Sigmoid colon (tissue), 6 donors: ENCODE measurements at regions not wholly inside any gene's neighbourhood (a gene's known extent, or its start where the extent isn't known, plus 50 kb on each side); places are given as distances from the start of the nearest gene placed in this dataset.
A peak's percentile ranks its signal among the peaks of the same experiment; 100 is the strongest.

Experiments used
- DNase-seq: peaks from one replicate; pipeline ENCODE4 v3.0.0-alpha.2; 2019
- H3K27ac ChIP-seq, 4 donors: fragments of 200-600 bp; sonication (generic); one replicate each; pipeline ENCODE4 v1.5.1; 2016 to 2019; ENCODE audit warnings: mild to moderate bottlenecking in 1 of 4
- H3K27me3 ChIP-seq, 3 donors: fragments of 200-600 bp; sonication (generic); one replicate each; pipeline ENCODE4 v1.5.1; 2019; ENCODE audit warnings: mild to moderate bottlenecking in 1 of 3
- H3K36me3 ChIP-seq, 4 donors: fragments of 200-600 bp; sonication (generic); one replicate each; pipeline ENCODE4 v1.5.1; 2016 to 2019
- H3K4me1 ChIP-seq, 4 donors: fragments of 200-600 bp; sonication (generic); one replicate each; pipeline ENCODE4 v1.5.1; 2017 to 2019
- H3K4me3 ChIP-seq, 4 donors: fragments of 200-600 bp; sonication (generic); one replicate each; pipeline ENCODE4 v1.5.1; 2017 to 2019; ENCODE audit warnings: mild to moderate bottlenecking in 2 of 4, moderate library complexity in 1 of 4
- H3K9me3 ChIP-seq, 4 donors: fragments of 200-600 bp in 3 of 4; sonication (generic) in 3 of 4; one replicate each; pipeline versions ENCODE4 v1.5.1 to v1.6.1; 2013 to 2019
- CTCF ChIP-seq, 4 experiments: fragments of 450-650 bp in 3 of 4; fragments of 200-600 bp in 1 of 4; IDR thresholded peaks; one replicate each; pipeline ENCODE4 v1.5.1; 2016 to 2019; ENCODE audit warnings: antibody characterized with exemption in 4 of 4, mild to moderate bottlenecking in 3 of 4, moderate library complexity in 2 of 4
- EP300 ChIP-seq, 4 donors: sonication (generic); formaldehyde crosslinking; IDR thresholded peaks; one replicate each; pipeline ENCODE4 v1.6.1; 2017; ENCODE audit warnings: antibody characterized with exemption in 4 of 4
- POLR2A ChIP-seq, 2 donors: fragments of 450-650 bp; IDR thresholded peaks; one replicate each; pipeline ENCODE4 v1.6.1; 2016; ENCODE audit warnings: antibody characterized with exemption in 2 of 2, mild to moderate bottlenecking in 2 of 2, moderate library complexity in 2 of 2
- POLR2AphosphoS5 ChIP-seq, 4 donors: sonication (generic); formaldehyde crosslinking; IDR thresholded peaks; one replicate each; pipeline ENCODE4 v1.6.1; 2017; ENCODE audit warnings: antibody characterized with exemption in 4 of 4
- WGBS, 2 donors: extraction: QIAGEN DNeasy Blood & Tissue Kit; methylation state at CpG; one replicate each; pipeline ENCODE4 v1.1.7; 2013; 5-methylcytosine and 5-hydroxymethylcytosine counted together
- intact Hi-C: fragments of 100-400 bp; cut with DNase I; formaldehyde crosslinking; loops from one replicate; pipeline ENCODE4 v1.15.1; 2023
- donor health status: healthy with polysubstance abuse.
- donor health status: healthy.

- DNase-seq, result no peak
- WGBS, 2 donors, result 92% methylated on average over 6 of the region's 6 CpGs
- Histone ChIP-seq H3K27me3 (no peaks in the 10 kb centered on the region), H3K27ac (peak overlapping the region in 2 of 4 donors; percentile 71 to 75), H3K36me3 (no peaks in the 10 kb centered on the region), H3K9me3 (no peaks in the 10 kb centered on the region), H3K4me3 (no peak overlapping the region), H3K4me1 (peaks cover 0 to 35% (median 20%) of the 10 kb centered on the region in 4 donors)
- intact Hi-C loops, result no loop called here
- TF ChIP-seq EP300 (IDR thresholded peaks at IDR 0.05), result no peak
- no peak for TF ChIP-seq CTCF (IDR thresholded peaks at IDR 0.05)
- TF ChIP-seq POLR2A (IDR thresholded peaks at IDR 0.05), result no peak
- TF ChIP-seq POLR2AphosphoS5 (IDR thresholded peaks at IDR 0.05), result no peak
These were observed 241.7 kb upstream of the GLI3 start for GRCh38 chr7:42478717-42479116.

GRCh38 chr7:42476255-42476654, 239.2 kb upstream of the GLI3 start:
- H3K4me1 ChIP-seq, result peaks cover 0 to 25% (median 20%) of the 10 kb centered on the region in 4 donors
- DNase-seq, result no peak
- WGBS, 2 donors, result 66 to 83% methylated on average over 2 of the region's 2 CpGs
- no peaks in the 10 kb centered on the region for H3K36me3 ChIP-seq
- H3K27ac ChIP-seq, result no peak overlapping the region
- no peaks in the 10 kb centered on the region for H3K27me3 ChIP-seq
- TF ChIP-seq POLR2A (IDR thresholded peaks at IDR 0.05) (no peak), EP300 (IDR thresholded peaks at IDR 0.05) (no peak), POLR2AphosphoS5 (IDR thresholded peaks at IDR 0.05) (no peak), CTCF (IDR thresholded peaks at IDR 0.05) (no peak)
- no peaks in the 10 kb centered on the region for H3K9me3 ChIP-seq
- no peak overlapping the region for H3K4me3 ChIP-seq
- intact Hi-C loops, result no loop called here

DNA sequence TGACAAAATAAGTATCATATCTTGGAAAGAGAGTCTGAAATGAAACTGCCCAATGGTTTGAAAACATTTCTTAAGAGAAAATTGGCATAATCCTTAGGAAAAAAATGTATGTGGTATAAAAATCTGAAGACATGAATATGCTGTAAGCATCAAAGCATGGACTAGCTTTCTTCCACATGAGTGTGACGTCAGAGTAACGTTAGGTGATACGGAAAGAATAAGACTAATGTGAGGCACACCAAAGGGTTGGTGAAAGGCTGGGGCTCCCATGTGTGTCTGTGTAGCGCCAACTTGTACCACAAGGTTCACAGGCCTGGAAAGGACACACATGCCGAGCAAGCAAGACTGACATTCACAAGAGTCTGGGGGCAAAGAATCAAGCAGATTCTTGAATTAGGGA, 238.1 kb upstream of the GLI3 start:
- H3K9me3 ChIP-seq, result no peaks in the 10 kb centered on the region
- H3K4me3 ChIP-seq, result no peak overlapping the region
- TF ChIP-seq POLR2A (IDR thresholded peaks at IDR 0.05) (no peak), POLR2AphosphoS5 (IDR thresholded peaks at IDR 0.05) (no peak), EP300 (IDR thresholded peaks at IDR 0.05) (no peak), CTCF (IDR thresholded peaks at IDR 0.05) (no peak)
- H3K4me1 ChIP-seq, result peaks cover 0 to 16% (median 12%) of the 10 kb centered on the region in 4 donors
- WGBS, 2 donors, result 94 to 95% methylated on average over 5 of the region's 5 CpGs
- no peak overlapping the region for H3K27ac ChIP-seq
- H3K27me3 ChIP-seq, result no peaks in the 10 kb centered on the region
- intact Hi-C loops, result no loop called here
- no peak for DNase-seq
- no peaks in the 10 kb centered on the region for H3K36me3 ChIP-seq

GRCh38 chr7:42473099-42473498, 236.1 kb upstream of the GLI3 start:
- H3K4me3 ChIP-seq, result no peak overlapping the region

More at GRCh38 chr7:42473099-42473498, 236.1 kb upstream of the GLI3 start:
- Histone ChIP-seq H3K36me3 (no peaks in the 10 kb centered on the region), H3K4me1 (no peaks in the 10 kb centered on the region), H3K9me3 (no peaks in the 10 kb centered on the region), H3K27ac (no peak overlapping the region), H3K27me3 (no peaks in the 10 kb centered on the region)
- WGBS, 2 donors, result 91 to 92% methylated on average over 5 of the region's 5 CpGs
- TF ChIP-seq POLR2A (IDR thresholded peaks at IDR 0.05), result no peak
- TF ChIP-seq EP300 (IDR thresholded peaks at IDR 0.05), result no peak
- no peak for TF ChIP-seq POLR2AphosphoS5 (IDR thresholded peaks at IDR 0.05)
- TF ChIP-seq CTCF (IDR thresholded peaks at IDR 0.05), result no peak
- no peak for DNase-seq
- intact Hi-C loops, result no loop called here
